ENCODE measurements at regions not wholly inside any gene's neighbourhood (a gene's known extent, or its start where the extent isn't known, plus 50 kb on each side); places are given as distances from the start of the nearest gene placed in this dataset.

DNA sequence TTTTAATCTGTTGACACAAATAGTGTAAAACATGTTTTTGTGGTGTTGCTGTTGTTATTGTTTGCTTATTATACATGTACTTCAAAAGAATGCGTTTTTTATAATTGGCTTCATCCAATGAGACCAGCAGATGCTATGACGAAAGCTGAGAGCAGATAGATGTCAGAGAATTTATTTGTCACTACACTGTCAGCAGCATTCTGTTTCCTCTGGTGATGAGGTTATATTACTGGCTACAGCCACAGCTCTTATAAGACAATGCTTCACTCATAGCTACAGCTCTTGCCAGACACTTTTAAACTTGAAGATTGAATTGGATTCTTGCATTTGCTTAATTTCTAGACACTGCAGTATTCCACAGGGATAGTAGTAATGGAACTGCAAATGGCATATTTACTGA is 860.5 kb downstream of the TBC1D32 start:
- 0 out of 3 replicates have a peak, but pooled peaks cover under 1% of the 10 kb centered on the region for H3K4me1 Mint-ChIP-seq
- peaks cover 23% of the 10 kb centered on the region for H3K9me3 Mint-ChIP-seq
- Histone ChIP-seq H3K4me1 (ENCODE audit: insufficient read depth) (peaks cover 4% of the 10 kb centered on the region; the same call in 1 of the 2 replicates), H3K4me3 (no peak overlapping the region), H3K27me3 (ENCODE audit: insufficient read depth) (no peaks in the 10 kb centered on the region), H3K4me2 (no peak overlapping the region), H3K36me3 (ENCODE audit: insufficient read depth) (no peaks in the 10 kb centered on the region), H3F3A (replicated peaks; ENCODE audit: low read depth) (no peaks in the 10 kb centered on the region), H3K27ac (ENCODE audit: low read depth) (no peak overlapping the region), H2AFZ (no peak overlapping the region), H4K20me1 (replicated peaks; ENCODE audit: insufficient read depth) (no peaks in the 10 kb centered on the region), H3K9me2 (ENCODE audit: insufficient read depth) (no peaks in the 10 kb centered on the region), H3K79me2 (replicated peaks; ENCODE audit: insufficient read depth) (no peaks in the 10 kb centered on the region)
- H3K4me3 Mint-ChIP-seq, result no peak overlapping the region
- no peaks in the 10 kb centered on the region for H3K27me3 Mint-ChIP-seq (ENCODE audit: insufficient read depth, low read depth, poor library complexity)
- no peak overlapping the region for H3K27ac Mint-ChIP-seq
- ATAC-seq (no peak), DNase-seq (ENCODE audit: low spot score) (no peak)
- H3K36me3 Mint-ChIP-seq (ENCODE audit: low read depth), result peaks cover 20% of the 10 kb centered on the region; the same call in 2 of the 3 replicates
- TF ChIP-seq CREB1 (CRISPR knock-in tag; IDR thresholded peaks at IDR 0.05; ENCODE audit: low read depth), result no peak
- no peak for TF ChIP-seq CTCF (conservative IDR thresholded peaks at IDR 0.05; ENCODE audit: low read depth in 2 of 2)
- TF ChIP-seq ZNF331 (CRISPR knock-in tag; IDR thresholded peaks at IDR 0.05; ENCODE audit: low read depth), result no peak
- no peak for TF ChIP-seq NANOG (IDR thresholded peaks at IDR 0.05; ENCODE audit: borderline replicate concordance)
- TF ChIP-seq EZH2phosphoT487 (IDR thresholded peaks at IDR 0.05; ENCODE audit: unreplicated experiment), result no peak
- no peak for TF ChIP-seq STAT1 (IDR thresholded peaks at IDR 0.05; ENCODE audit: unreplicated experiment)
- no peak for TF ChIP-seq POLR2AphosphoS5 (IDR thresholded peaks at IDR 0.05; ENCODE audit: low read depth)
- TF ChIP-seq EZH2 (IDR thresholded peaks at IDR 0.05; ENCODE audit: low read depth, unreplicated experiment), result no peak
- TF ChIP-seq ZNF462 (CRISPR knock-in tag; IDR thresholded peaks at IDR 0.05), result no peak
- TF ChIP-seq ZNF114 (CRISPR knock-in tag; IDR thresholded peaks at IDR 0.05), result no peak
- TF ChIP-seq ETS1 (IDR thresholded peaks at IDR 0.05), result no peak
- TF ChIP-seq JUNB (IDR thresholded peaks at IDR 0.05; ENCODE audit: unreplicated experiment), result no peak
- no peak for TF ChIP-seq REST (IDR thresholded peaks at IDR 0.05; ENCODE audit: unreplicated experiment)
